GM21529 (cell line): ENCODE measurements at regions not wholly inside any gene's neighbourhood (a gene's known extent, or its start where the extent isn't known, plus 50 kb on each side); places are given as distances from the start of the nearest gene placed in this dataset.

Experiments
- ATAC-seq: cut with Tn5 transposase; IDR thresholded peaks from one replicate; pipeline ENCODE4 v1.9.1; 2021; ENCODE audit not compliant: unreplicated experiment

DNA sequence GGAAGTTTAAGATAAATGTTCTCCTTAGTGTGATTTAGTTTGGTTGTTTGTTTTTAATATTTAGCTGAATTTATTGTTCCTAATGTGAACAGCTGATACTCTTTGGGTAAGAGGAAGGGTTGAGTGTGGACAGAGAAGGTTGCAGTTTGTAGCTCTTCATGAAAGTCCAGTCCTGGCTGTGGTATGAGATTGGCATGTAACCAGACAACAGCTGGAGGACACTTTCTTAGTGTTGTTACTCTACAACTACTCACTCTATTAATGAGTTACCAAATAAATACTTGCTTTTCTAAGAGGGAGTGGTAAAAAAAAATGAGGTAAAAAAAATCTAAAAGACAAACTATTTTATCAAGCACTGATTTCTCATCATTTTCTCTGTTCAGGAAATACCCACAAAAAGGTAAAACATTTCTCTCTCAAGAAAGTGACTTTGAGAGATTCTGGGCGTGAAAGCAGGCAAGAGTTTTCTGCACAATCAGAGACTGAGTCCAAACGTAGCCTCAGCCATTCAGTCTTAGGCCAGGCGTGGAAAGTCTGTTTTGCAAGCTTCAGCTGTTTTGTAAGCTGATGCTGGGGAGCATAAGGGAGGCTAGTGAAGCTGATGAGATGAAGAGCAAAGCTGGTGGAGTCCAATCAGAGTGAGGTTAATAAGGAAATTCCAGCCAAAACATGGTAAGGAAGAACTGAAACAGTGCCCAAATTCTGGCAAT is 138.5 kb upstream of the ARPP21 start:
- ATAC-seq: no peak

- ATAC-seq: no peak
These were observed 136.6 kb upstream of the ARPP21 start for GRCh38 chr3:35502699-35503098.

GRCh38 chr3:35505181-35505580 is 134.1 kb upstream of the ARPP21 start:
- no peak for ATAC-seq

GRCh38 chr3:35505772-35506171 is 133.6 kb upstream of the ARPP21 start:
- ATAC-seq: no peak

GRCh38 chr3:35519936-35520335 is 119.4 kb upstream of the ARPP21 start:
- no peak for ATAC-seq

GRCh38 chr3:35521196-35521595 is 118.1 kb upstream of the ARPP21 start:
- no peak for ATAC-seq

GRCh38 chr3:35522450-35522849 is 116.9 kb upstream of the ARPP21 start:
- no peak for ATAC-seq

- ATAC-seq: no peak
These were observed 116.3 kb upstream of the ARPP21 start for GRCh38 chr3:35523074-35523473.

GRCh38 chr3:35523838-35524237 is 115.5 kb upstream of the ARPP21 start:
- ATAC-seq: no peak

DNA sequence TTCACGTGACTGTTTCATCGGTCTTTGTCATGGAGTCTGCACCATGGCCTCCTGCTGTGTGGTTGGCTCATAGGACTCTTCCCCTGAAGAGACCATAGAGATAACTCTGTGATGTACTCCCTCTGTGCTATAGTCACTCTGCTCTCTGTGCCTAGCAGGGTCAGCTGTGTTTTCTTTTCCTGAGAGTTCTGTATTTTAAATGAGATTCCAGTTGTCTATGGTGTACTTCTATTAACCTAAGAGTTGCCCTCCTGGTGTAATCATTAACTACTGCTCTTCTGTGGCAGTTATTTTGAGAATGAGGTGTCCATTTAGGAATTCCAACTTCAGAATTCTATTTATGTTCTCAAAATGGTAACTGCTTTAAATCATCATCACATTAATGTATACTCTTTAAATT is 114.5 kb upstream of the ARPP21 start:
- no peak for ATAC-seq

DNA sequence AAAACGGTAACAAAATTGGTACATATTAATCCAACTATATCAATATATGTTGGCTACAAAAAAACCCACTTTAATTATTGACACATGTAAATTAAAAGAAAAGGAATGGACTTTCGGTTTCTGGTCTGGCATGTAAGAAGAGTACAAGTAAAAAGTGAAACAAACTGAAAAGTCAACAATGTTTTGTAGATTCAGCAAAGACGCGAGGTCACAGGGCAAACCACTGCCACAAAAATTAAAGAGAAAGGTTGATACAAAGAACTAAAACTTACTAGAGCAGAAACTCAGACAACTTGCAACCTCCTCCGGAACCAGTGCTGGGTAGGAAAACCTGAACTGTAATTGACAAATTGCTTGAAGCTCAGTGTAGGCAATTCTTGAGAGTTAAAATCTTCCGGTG is 110.6 kb upstream of the ARPP21 start:
- ATAC-seq: no peak

DNA sequence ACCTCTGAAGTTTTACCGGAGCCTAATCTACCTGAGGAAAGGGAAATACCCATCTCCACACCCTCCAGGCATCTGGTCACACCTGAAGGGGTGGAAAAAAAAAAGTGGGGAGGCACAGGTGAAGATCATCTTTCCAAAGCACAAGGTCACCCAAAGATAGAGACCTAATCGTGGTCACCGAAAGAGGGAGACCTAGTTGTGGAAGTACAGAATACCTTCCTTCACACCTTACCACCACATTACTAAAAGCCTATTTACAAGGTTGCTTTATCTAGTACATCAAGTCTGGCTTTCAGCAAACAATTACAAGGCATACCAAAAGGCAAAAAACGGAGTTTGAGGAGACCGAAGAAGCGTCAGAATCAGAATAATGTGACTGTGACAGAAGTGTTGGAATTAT is 110.0 kb upstream of the ARPP21 start:
- no peak for ATAC-seq

- ATAC-seq: no peak
These were observed 102.1 kb upstream of the ARPP21 start for GRCh38 chr3:35537265-35537664.

GRCh38 chr3:35544976-35545375 is 94.3 kb upstream of the ARPP21 start:
- no peak for ATAC-seq

DNA sequence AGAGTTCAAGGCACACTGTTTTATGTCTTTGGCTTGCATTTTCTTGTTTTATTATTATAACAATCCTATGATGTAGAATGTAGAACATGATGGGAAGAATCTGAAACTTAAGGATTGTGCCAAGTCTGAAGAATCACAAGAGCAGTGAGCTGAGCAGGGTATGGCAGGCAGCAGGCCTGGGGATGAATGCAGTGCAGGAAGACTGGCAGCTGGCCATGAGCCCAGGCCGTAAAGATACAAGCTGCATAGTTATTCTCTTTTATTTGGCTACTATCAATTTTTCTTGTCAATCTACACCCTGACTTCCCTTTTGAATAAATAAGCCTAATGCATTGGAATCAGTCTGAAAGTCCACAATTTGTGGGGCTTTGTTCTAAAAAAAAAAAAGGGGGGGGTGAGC is 89.6 kb upstream of the ARPP21 start:
- no peak for ATAC-seq

DNA sequence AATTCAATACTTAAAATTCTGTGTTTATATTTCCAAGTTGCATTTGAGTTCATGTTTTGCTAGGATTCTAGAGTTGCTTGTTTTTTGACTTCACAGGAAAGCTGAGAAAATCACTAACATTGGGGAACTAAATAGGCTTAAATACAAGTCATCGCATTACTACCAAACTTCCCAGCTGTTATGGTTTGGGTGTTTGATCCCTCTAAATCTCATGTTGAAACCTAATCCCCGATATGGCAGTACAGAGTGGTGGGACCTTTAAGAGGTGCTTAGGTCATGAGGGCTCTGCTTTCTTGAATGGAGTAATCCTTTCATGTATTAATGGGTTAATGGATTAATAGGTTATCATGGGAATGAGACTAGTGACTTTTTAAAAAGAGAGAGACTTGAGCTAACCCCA is 77.2 kb upstream of the ARPP21 start:
- no peak for ATAC-seq

- ATAC-seq: no peak
These were observed 74.3 kb upstream of the ARPP21 start for GRCh38 chr3:35565048-35565447.
